ENCODE measurements at regions not wholly inside any gene's neighbourhood (a gene's known extent, or its start where the extent isn't known, plus 50 kb on each side); places are given as distances from the start of the nearest gene placed in this dataset.

- peaks cover 12% of the 10 kb centered on the region for H3K9me3 Mint-ChIP-seq
- peaks cover 7% of the 10 kb centered on the region for H3K27me3 Mint-ChIP-seq
- H3K36me3 Mint-ChIP-seq = no peaks in the 10 kb centered on the region
- DNase-seq (ENCODE audit: extremely low spot score, unreplicated experiment) = no peak
- H3K4me3 Mint-ChIP-seq = no peak overlapping the region
- TF ChIP-seq CTCF (conservative IDR thresholded peaks at IDR 0.05) = no peak
- H3K27ac Mint-ChIP-seq = no peak overlapping the region
- H3K4me1 Mint-ChIP-seq (ENCODE audit: unreplicated experiment) = no peaks in the 10 kb centered on the region
Observed at GRCh38 chr11:35073691-35074419, 65.1 kb upstream of the CD44 start.

GRCh38 chr11:35076201-35077100 is 62.5 kb upstream of the CD44 start:
- H3K27ac Mint-ChIP-seq = no peak overlapping the region
- H3K4me1 Mint-ChIP-seq (ENCODE audit: unreplicated experiment) = no peaks in the 10 kb centered on the region
- H3K27me3 Mint-ChIP-seq = peaks cover 8% of the 10 kb centered on the region
- no peak for DNase-seq (ENCODE audit: extremely low spot score, unreplicated experiment)
- peaks cover 3% of the 10 kb centered on the region for H3K36me3 Mint-ChIP-seq
- H3K9me3 Mint-ChIP-seq = no peaks in the 10 kb centered on the region
- no peak overlapping the region for H3K4me3 Mint-ChIP-seq
- no peak for TF ChIP-seq CTCF (conservative IDR thresholded peaks at IDR 0.05)

DNA sequence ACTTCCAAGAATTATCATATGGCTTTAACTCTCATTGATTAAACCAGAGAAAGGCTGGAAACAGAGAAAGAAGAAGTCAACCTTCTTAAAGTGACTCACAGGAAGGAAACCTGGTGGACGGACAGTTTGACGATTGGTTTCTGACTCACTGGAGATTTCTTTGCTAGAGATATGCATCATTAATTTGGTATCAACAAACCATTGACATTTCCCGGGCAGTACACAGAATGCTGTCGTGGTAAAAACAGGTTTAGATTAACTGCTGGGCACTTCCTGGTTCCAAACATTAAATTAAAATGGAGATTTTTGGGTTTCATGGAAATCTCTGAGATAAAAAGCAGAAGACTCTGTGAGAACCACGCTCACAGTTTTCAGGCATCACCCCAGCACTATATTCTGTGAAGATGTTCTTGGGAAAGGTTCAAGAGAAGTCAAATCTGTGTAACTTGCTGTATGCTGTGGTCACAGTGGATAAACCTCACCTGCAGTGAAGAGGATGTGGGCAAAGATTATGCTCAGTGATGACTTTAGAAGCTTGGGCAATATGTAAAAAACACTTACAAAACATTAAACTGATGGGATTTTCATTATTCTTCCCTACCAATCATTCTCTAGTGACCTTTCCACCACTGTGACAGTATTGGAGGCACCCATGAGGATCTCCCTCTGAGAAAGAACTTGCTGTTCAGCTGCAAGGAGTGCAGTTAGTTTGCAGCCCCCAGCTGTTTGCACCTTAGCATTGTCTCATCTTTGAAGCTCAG is 61.1 kb upstream of the CD44 start:
- Mint-ChIP-seq H3K36me3 (peaks cover 3% of the 10 kb centered on the region), H3K4me1 (ENCODE audit: unreplicated experiment) (peaks cover 8% of the 10 kb centered on the region), H3K27ac (no peak overlapping the region), H3K27me3 (peaks cover 4% of the 10 kb centered on the region), H3K4me3 (no peak overlapping the region), H3K9me3 (no peaks in the 10 kb centered on the region)
- no peak for TF ChIP-seq CTCF (conservative IDR thresholded peaks at IDR 0.05)
- no peak for DNase-seq (ENCODE audit: extremely low spot score, unreplicated experiment)

- peaks cover 4% of the 10 kb centered on the region for H3K27me3 Mint-ChIP-seq
- H3K27ac Mint-ChIP-seq = no peak overlapping the region
- H3K36me3 Mint-ChIP-seq = peaks cover 3% of the 10 kb centered on the region
- no peak overlapping the region for H3K4me3 Mint-ChIP-seq
- H3K4me1 Mint-ChIP-seq (ENCODE audit: unreplicated experiment) = peaks cover 12% of the 10 kb centered on the region
- H3K9me3 Mint-ChIP-seq = no peaks in the 10 kb centered on the region
- TF ChIP-seq CTCF (conservative IDR thresholded peaks at IDR 0.05) = no peak
- DNase-seq (ENCODE audit: extremely low spot score, unreplicated experiment) = no peak
Observed at GRCh38 chr11:35078470-35078735, 60.6 kb upstream of the CD44 start.

- H3K36me3 Mint-ChIP-seq = peaks cover 3% of the 10 kb centered on the region
- H3K4me1 Mint-ChIP-seq (ENCODE audit: unreplicated experiment) = peaks cover 21% of the 10 kb centered on the region
- no peaks in the 10 kb centered on the region for H3K9me3 Mint-ChIP-seq
- DNase-seq (ENCODE audit: extremely low spot score, unreplicated experiment) = no peak
- peaks cover 4% of the 10 kb centered on the region for H3K27me3 Mint-ChIP-seq
- TF ChIP-seq CTCF (conservative IDR thresholded peaks at IDR 0.05) = no peak
- no peak overlapping the region for H3K27ac Mint-ChIP-seq
- H3K4me3 Mint-ChIP-seq = no peak overlapping the region
Observed at GRCh38 chr11:35079611-35080010, 59.4 kb upstream of the CD44 start.
